Eye (tissue), 1 donor: ENCODE measurements at regions not wholly inside any gene's neighbourhood (a gene's known extent, or its start where the extent isn't known, plus 50 kb on each side); places are given as distances from the start of the nearest gene placed in this dataset.
"Not testable (repeated sequence)": the region's sequence is repeated elsewhere in the genome, so short reads cannot be mapped to it uniquely, and the experiment has no call there.

ENCODE experiments used
- DNase-seq: peaks from one replicate; pipeline ENCODE4 v3.0.0-alpha.2; 2015

- DNase-seq, result no peak
These were observed 263.7 kb downstream of the CEMIP2 start for GRCh38 chr9:71504636-71505035.

- no peak for DNase-seq
These were observed 269.6 kb downstream of the CEMIP2 start for GRCh38 chr9:71498691-71499090.

DNA sequence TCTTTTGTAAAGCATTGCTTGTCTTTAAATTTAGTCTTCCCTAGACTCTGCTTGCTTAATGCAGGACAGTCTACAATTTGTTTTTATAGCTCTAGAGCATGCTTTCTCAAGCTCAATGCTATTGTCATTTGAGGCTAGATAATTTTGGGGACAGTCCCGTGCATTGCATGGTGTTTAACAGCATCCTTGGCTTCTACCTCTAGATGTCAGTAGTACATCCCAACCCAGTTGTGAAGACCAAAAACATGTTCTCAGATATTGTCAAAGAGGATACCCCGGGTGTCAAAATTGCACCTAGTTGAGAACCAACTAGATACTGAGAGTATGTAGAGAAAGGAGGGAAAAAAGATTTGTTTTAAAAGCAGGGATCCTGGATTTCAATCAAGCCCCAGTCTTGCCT lies 277.5 kb downstream of the CEMIP2 start:
- no peak for DNase-seq

DNA sequence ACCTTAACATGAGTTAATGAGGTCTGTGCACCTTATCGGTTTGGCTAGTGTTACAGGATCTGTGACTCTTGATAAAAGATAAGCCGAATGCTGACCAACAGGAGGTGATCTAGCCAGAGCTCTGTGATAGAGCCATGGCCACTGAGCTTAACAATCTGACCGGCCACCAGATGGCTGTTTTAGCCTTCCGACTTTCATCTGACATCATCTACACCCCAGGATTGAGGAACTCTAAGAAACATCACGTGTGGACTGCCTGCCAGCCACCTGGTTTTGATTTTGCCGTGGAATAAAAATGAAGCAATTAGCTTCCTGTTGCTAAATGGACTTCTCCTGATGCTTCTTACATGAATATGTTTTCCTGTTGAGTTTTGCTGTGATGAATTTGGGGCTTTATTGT lies 281.3 kb downstream of the CEMIP2 start:
- peak; percentile 6 for DNase-seq

GRCh38 chr9:71485326-71485725 lies 283.0 kb downstream of the CEMIP2 start:
- DNase-seq, result no peak

DNA sequence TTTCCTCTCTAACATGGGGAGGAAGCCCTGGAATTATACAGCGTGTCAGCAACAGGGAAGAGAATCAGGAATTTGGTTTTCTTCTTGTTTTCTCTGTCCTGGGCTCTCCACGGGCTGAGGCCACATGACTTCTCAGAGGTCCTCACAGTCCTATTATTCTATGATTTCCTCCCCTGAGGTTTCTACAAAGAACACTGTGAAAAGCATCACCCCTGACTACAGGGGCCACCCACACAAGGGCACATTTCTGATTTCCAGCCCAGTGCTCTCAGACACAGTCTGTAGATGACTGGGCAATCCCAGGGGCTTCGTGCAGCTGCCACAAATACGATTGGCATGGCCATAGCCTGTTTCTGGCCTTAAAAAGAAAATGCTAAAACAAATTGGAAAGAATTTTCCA lies 284.9 kb downstream of the CEMIP2 start:
- DNase-seq, result peak; percentile 28

DNA sequence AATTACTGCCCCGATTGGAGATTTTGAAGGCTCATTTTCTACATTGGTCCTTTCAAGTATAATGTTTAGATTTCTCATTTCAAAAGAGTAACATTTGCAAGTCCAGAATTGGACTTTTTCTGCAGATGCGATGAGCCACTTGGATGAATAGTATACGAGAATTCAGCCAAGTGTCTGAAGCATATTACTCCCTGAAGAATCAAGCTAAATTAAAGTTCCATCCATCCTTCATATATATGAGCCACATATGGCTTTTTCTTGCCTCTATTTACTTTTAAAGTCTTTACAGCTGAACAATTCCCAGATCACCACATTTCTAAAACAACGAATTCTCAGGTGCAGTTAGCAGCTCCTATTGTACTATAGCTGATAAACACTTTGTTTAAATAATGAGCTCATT lies 288.7 kb downstream of the CEMIP2 start:
- DNase-seq, result no peak

- DNase-seq, result no peak
These were observed 295.9 kb downstream of the CEMIP2 start for GRCh38 chr9:71472400-71472799.

DNA sequence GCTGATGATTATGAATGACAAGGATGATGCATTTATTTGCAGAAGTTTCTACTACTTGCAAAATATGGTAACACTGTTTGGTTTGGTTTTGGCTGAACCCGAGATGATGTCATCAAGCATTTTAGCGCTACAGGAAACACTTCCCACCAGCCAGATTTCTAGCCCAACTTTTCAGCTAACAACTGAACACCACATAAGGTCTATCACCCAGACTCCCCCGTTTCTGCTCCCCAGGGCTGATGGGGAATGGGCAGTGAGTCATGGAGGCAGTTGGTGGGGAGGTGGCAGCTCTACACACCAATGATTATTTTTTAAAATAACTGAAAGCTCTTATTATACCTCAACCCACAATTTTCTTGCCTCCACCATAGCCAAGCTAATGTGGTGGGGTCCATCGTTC lies 302.9 kb downstream of the CEMIP2 start:
- DNase-seq, result no peak

- DNase-seq, result no peak
These were observed 309.2 kb downstream of the CEMIP2 start for GRCh38 chr9:71459082-71459481.

DNA sequence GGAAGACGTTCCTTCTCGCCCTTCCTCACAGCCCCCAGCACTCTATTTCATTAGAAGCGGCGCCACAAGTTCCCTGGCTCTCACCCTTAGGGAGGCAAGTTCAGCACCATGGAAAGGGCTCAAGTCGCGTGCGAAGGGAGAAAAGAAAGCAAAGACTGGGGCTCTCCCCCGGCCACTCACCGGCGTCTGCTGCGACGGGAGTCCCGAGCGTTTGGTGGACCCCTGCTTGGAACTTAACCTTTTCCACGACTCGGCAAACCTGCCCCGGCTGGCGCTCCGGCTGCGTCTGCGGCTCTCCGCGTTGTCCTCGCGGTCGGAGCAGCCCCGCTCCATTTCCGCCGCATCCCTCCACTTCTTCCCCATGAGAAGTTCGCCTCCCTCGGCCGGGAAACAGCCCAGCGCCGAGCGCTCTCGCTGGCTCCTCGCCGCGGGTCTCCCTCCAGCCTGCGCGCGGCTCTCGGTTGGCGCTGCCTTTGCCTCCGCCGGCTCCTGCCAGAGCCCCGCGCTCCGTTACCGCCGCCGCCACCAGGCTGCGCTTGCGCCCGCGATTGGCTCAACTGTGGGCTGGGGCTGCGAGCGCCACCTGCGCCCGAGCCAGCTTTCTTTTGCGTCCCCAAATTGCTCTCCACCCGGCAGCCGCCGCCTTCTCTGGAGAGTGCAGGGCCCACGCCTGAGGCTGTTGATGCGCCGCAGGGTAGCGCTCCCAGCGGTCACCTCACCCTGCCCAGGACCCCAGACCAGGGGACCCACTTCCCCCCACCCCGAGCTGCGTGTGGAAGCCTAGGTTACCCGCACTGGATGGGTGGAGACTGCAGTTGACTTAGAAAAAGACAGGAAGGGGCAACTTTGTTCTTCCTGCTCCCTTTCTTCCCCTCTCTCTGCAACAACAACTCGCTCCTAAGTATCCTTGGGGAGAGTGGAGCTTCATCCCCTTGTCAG lies 321.6 kb downstream of the CEMIP2 start:
- DNase-seq, result peak; percentile 96

DNA sequence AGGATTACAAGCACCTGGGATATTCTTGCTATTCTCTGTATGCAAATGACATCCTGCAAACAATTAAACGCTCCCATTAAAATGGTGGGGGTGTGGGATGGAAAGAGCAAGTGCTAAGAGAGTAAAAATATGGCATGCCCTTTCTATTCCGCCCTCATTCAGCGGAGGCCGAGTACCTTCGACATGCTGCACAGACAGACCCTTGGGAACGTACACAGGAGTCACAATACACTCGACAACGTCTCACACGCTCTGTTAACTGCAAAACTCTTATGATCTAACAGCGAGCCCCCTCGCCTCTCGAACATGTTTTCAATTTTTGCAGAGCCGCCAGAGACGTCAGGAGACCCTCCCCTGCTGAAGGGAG lies 322.2 kb downstream of the CEMIP2 start:
- DNase-seq, result no peak

- no peak for DNase-seq
These were observed 321.5 kb upstream of the TRPM3 start for GRCh38 chr9:71442937-71443336.

GRCh38 chr9:71441266-71441665 lies 319.8 kb upstream of the TRPM3 start:
- no peak for DNase-seq

GRCh38 chr9:71431931-71432330 lies 310.5 kb upstream of the TRPM3 start:
- no peak for DNase-seq

DNA sequence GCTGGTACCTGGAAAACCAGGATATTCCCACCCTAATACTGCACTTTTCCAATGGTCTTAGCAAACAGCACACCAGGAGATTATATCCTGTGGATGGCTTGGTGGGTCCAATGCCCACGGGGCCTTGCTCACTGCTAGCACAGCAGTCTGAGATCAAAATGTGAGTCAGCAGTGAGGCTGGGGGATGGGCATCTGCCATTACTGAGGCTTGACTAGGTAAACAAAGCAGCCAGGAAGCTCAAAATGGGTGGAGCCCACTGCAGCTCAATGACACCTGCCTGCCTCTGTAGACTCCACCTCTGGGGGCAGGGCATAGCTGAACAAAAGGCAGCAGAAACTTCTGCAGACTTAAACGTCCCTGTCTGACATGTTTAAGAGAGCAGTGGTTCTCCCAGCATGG lies 285.9 kb upstream of the TRPM3 start:
- DNase-seq, result not testable (repeated sequence)

DNA sequence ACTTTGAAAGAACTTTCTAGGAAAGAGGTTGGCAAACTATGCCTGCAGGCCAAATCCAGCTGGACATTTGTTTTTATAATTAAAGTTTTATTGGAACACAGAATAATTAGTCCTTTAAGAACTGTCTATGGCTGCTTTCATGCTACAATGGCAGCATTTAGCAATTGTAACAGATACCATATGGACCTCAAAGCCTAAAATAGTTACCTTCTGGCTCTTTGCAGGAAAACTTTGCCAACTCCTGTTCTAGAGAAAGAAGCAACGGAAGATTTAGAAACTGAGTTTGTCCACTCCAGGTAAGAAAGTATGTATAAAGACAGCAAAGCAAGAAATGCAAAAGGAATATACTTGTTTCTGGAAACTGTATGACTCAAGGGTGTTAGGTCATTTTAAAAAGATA lies 281.7 kb upstream of the TRPM3 start:
- DNase-seq, result no peak

- DNase-seq, result no peak
These were observed 271.6 kb upstream of the TRPM3 start for GRCh38 chr9:71393005-71393404.

- DNase-seq, result peak; percentile 17
These were observed 262.9 kb upstream of the TRPM3 start for GRCh38 chr9:71384343-71384742.

DNA sequence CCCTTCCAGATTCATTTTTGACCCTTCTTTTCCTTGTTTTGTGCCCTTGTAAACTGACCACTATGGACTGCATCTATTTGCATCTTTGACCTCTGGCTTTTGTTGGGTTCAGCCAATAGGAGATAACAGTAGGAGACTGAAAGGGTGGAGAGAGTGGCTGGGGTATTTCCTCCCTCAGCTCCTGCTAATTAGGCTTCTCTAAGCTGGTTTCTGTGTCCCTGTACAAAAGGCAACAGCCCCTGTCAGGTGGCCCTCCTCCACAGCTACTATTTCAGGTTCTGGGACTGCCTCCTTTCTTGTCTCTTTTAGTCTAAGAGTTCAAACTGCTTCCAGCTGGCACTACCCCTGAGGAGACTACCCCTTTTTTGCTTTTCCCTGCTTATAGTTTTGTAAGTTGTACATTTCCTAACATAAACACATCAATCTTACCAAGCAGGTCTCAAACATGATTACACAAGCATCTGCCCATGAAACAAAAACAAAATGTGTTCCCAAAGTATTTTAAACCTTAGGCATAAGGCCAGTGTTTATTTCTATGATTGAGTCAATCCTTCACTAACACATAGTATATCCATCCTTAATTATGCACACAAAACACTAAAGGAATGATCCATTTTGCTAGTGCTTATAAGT lies 262.0 kb upstream of the TRPM3 start:
- DNase-seq, result no peak

DNA sequence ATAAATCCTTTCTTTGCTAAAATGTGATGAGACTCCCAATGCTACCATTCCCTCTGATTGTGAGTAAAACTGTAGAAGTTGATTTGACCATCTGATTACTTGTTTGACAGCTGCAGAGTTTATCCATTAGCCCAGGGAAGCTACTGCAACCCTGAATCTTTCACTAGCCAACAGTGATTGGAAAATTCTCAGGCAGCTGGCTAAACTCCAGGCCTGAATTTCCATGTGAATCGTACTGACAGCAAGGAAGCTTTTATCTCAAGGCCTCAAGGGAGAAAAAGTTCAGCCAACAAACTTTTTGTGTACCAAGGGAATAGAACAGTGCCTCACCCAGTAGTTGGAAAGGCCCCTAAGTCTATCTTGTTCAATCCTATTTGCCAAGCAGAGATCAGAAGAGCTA lies 246.7 kb upstream of the TRPM3 start:
- no peak for DNase-seq

DNA sequence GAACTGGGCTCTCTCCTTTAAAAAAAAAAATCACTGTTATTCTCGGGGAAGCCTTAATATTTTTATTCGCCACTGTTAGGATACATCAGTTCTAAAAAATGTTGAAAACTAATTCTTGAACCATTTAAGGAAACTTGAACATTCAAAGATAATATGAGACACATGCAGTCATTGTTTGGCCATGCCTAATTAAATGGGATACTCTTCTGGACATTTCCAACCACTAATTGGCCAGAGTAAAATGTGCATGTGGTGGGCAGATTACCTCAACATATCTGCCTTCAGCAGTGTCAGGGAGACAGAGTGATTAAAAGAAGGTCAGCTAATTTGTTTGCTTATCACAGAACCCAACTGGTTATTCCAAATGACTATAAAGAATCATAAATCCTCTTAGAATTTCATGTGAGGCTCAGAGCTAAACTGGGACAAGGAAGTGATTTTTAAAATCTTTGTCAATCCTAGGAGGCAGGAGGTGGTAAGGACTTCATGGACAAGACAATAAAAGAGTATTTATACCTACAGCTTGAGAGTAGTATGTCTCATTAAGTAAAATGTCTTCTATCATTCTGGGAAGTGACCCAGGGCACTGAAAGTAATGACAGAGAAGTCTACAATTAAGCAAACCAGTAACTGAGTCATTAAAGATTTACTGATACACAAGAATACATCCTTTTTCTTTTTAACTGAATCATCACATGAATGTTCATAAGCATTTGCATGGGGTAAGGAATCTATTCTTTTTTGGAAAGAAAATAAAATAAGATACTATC lies 242.9 kb upstream of the TRPM3 start:
- no peak for DNase-seq

DNA sequence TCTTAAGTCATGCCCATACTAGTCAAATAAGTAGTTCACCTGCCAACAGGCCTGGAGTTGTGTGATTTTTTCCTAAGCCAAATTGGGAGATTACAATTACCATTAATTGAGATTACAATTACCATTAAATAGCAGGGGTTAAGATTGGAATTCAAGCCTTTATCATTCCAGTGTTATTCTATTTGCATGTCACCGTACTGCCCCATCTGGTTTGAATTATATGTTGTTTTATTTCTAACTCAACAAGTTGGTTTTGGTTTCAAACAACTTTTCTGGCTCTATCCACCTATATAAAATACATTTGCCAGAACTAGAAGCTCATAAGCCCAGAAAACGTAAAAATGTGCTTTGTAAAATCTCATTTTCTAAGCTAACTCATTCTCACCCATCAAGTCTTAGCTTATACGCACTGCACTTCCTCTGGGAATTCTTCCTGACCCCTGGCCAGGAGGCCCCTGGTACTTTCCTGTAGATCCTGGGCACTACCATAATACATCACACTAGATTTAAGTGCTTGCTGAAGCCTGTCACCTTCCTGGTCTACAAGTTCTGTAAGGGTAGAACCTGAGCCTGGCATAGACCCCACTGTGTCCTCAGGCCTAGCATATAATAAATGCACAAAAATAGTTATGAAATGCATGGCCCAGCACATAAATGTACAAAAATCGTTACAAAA lies 242.0 kb upstream of the TRPM3 start:
- no peak for DNase-seq
